HUES48 (cell line): ENCODE measurements at regions not wholly inside any gene's neighbourhood (a gene's known extent, or its start where the extent isn't known, plus 50 kb on each side); places are given as distances from the start of the nearest gene placed in this dataset.
"Not testable (repeated sequence)": the region's sequence is repeated elsewhere in the genome, so short reads cannot be mapped to it uniquely, and the experiment has no call there.

Source experiments
- H3K27ac ChIP-seq: one replicate; pipeline ENCODE4 v1.7.0; 2013; ENCODE audit warnings: low read depth, low read length, inconsistent platforms
- H3K27me3 ChIP-seq: 2 replicates; pipeline ENCODE4 v1.6.1; 2013; ENCODE audit warnings: mild to moderate bottlenecking, low read length; ENCODE audit not compliant: control insufficient read depth, insufficient read depth
- H3K36me3 ChIP-seq: 2 replicates; pipeline ENCODE4 v1.6.1; 2013; ENCODE audit warnings: low read length; ENCODE audit not compliant: control insufficient read depth, insufficient read depth
- H3K4me1 ChIP-seq: 2 replicates; pipeline ENCODE4 v1.6.1; 2013; ENCODE audit warnings: mild to moderate bottlenecking, low read length; ENCODE audit not compliant: control insufficient read depth, insufficient read depth
- H3K4me3 ChIP-seq: 2 replicates; pipeline ENCODE4 v1.5.1; 2013; ENCODE audit warnings: mild to moderate bottlenecking, low read depth, low read length
- H3K9ac ChIP-seq: 2 replicates; pipeline ENCODE4 v1.6.1; 2013; ENCODE audit warnings: mild to moderate bottlenecking, low read depth, low read length, moderate library complexity
- H3K9me3 ChIP-seq: 2 replicates; pipeline ENCODE4 v1.6.1; 2013; ENCODE audit warnings: low read length; ENCODE audit not compliant: control insufficient read depth, insufficient read depth

- Histone ChIP-seq H3K36me3 (no peaks in the 10 kb centered on the region), H3K9ac (no peak overlapping the region), H3K4me1 (no peaks in the 10 kb centered on the region), H3K27ac (no peak overlapping the region), H3K27me3 (no peaks in the 10 kb centered on the region), H3K4me3 (no peak overlapping the region), H3K9me3 (no peaks in the 10 kb centered on the region)
Observed at GRCh38 chr4:135464311-135464710, 1262.7 kb upstream of the PABPC4L start.

GRCh38 chr4:135447598-135447997, 1246.0 kb upstream of the PABPC4L start:
- H3K27me3 ChIP-seq, H3K36me3 ChIP-seq, H3K9ac ChIP-seq, H3K4me1 ChIP-seq, H3K4me3 ChIP-seq, H3K27ac ChIP-seq, H3K9me3 ChIP-seq: not testable (repeated sequence)

DNA sequence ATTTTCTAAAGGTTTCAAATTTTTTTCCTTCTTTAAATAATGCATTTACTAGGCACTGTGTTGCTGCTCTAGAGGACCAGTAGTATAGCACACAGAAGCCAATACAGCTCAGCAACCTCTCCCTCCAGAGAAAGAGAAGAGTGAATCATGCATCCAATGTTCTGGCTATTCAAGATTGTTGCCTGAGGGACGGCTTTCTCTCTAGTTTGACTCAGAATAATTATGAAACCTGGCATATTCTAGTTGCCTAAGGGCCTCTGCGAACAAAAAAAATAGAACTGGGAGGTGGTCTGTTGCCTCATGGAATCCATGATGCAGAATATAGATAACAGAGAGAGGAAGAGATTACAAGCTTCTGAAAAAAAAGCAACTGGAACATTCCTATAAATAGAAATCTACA, 1233.3 kb upstream of the PABPC4L start:
- no peaks in the 10 kb centered on the region for H3K4me1 ChIP-seq
- no peak overlapping the region for H3K27ac ChIP-seq
- H3K9me3 ChIP-seq = peaks cover 6% of the 10 kb centered on the region; the same call in 1 of the 2 replicates
- no peak overlapping the region for H3K9ac ChIP-seq
- H3K36me3 ChIP-seq = no peaks in the 10 kb centered on the region
- no peaks in the 10 kb centered on the region for H3K27me3 ChIP-seq
- H3K4me3 ChIP-seq = no peak overlapping the region

DNA sequence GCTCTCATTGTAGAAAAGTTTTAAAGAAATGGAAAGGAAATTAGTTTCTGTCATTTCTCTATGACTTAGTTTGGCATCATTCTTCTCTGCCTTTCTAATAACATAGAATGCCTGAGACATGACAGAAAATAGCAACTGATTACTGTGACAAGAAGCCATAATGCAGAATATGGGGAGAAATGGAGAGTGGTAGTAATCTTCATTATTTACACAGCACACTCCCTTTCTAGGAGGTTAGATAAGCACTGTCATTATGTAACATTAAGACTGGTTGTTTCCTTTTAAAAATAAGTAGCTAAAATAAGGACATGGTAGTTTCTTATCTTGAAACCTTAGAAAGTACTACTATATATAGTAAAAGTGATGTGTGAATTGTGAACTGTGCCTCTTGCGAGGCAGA, 1227.9 kb upstream of the PABPC4L start:
- no peaks in the 10 kb centered on the region for H3K4me1 ChIP-seq
- H3K36me3 ChIP-seq = no peaks in the 10 kb centered on the region
- no peaks in the 10 kb centered on the region for H3K27me3 ChIP-seq
- H3K27ac ChIP-seq = no peak overlapping the region
- no peak overlapping the region for H3K9ac ChIP-seq
- H3K9me3 ChIP-seq = no peaks in the 10 kb centered on the region
- no peak overlapping the region for H3K4me3 ChIP-seq

DNA sequence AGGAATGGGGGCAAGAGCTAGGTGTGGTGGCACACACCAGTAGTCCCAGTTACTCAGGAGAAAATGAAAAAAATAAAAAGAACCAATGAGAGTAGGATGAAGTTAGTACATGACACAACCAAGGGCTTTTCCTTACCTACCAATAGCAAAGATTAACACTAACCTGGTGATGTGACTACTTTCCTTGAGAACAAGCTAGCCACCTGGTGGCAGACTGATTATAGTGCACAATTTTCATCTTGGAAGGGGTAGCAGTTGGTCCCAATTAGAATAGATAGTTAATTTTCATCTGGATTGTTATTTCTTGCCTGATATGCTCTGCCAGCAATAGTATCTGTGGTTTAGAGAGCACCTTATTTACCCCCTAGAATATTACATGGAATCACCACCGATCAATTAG, 1216.8 kb upstream of the PABPC4L start:
- peaks cover 3% of the 10 kb centered on the region; the same call in 1 of the 2 replicates for H3K4me1 ChIP-seq
- no peak overlapping the region for H3K27ac ChIP-seq
- H3K4me3 ChIP-seq = no peak overlapping the region
- no peaks in the 10 kb centered on the region for H3K27me3 ChIP-seq
- H3K36me3 ChIP-seq = no peaks in the 10 kb centered on the region
- no peaks in the 10 kb centered on the region for H3K9me3 ChIP-seq
- H3K9ac ChIP-seq = no peak overlapping the region

- Histone ChIP-seq H3K9me3 (no peaks in the 10 kb centered on the region), H3K36me3 (no peaks in the 10 kb centered on the region), H3K9ac (no peak overlapping the region), H3K4me1 (no peaks in the 10 kb centered on the region), H3K27ac (no peak overlapping the region), H3K27me3 (no peaks in the 10 kb centered on the region), H3K4me3 (no peak overlapping the region)
Observed at GRCh38 chr4:135412213-135412612, 1210.6 kb upstream of the PABPC4L start.

- H3K27me3 ChIP-seq = no peaks in the 10 kb centered on the region
- no peaks in the 10 kb centered on the region for H3K36me3 ChIP-seq
- no peak overlapping the region for H3K4me3 ChIP-seq
- H3K9me3 ChIP-seq = no peaks in the 10 kb centered on the region; the same call in 1 of the 2 replicates
- H3K27ac ChIP-seq = no peak overlapping the region
- no peaks in the 10 kb centered on the region for H3K4me1 ChIP-seq
- H3K9ac ChIP-seq = no peak overlapping the region
Observed at GRCh38 chr4:135411251-135411650, 1209.7 kb upstream of the PABPC4L start.

DNA sequence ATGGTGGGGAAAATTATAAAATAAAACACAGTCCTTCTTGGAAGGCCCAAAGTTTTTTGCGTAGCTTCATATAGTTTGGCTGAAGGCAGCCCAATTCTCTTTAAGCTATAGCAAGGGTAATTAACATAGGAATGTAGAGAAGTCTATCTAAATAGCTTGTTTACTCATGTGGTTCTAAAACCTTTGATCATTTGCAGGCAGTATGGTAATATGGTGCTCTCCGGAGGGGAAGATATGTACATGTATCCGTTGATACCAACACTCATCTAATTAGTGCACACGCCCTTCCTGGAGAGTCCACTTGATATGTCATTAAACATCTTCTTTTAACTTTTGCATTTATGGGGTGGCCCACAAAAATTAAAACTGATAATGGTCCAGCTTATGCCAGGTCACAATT, 1207.7 kb upstream of the PABPC4L start:
- H3K9me3 ChIP-seq = peaks cover 14% of the 10 kb centered on the region
- not testable (repeated sequence) for H3K27ac ChIP-seq, H3K4me1 ChIP-seq, H3K4me3 ChIP-seq, H3K9ac ChIP-seq, H3K27me3 ChIP-seq, H3K36me3 ChIP-seq

GRCh38 chr4:135408109-135408508, 1206.5 kb upstream of the PABPC4L start:
- no peaks in the 10 kb centered on the region for H3K27me3 ChIP-seq
- H3K36me3 ChIP-seq = no peaks in the 10 kb centered on the region
- no peak overlapping the region for H3K27ac ChIP-seq
- H3K9ac ChIP-seq = no peak overlapping the region
- no peaks in the 10 kb centered on the region for H3K4me1 ChIP-seq
- peaks cover 14% of the 10 kb centered on the region for H3K9me3 ChIP-seq
- no peak overlapping the region for H3K4me3 ChIP-seq

DNA sequence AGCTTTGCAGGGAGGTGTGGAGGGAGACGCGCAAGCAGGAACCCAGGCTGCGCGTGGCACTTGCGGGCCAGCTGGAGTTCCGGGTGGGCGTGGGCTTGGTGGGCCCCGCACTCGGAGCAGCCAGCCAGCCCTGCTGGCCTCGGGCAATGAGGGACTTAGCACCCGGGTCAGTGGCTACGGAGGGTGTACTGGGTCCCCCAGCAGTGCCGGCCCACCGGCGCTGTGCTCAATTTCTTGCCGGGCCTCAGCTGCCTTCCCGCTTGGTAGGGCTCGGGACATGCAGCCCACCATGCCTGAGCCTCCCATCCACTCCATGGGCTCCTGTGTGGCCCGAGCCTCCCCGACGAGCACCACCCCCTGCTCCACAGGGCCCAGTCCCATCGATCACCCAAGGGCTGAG, 1205.0 kb upstream of the PABPC4L start:
- not testable (repeated sequence) for H3K27ac ChIP-seq, H3K27me3 ChIP-seq, H3K9ac ChIP-seq, H3K36me3 ChIP-seq, H3K4me3 ChIP-seq, H3K4me1 ChIP-seq
- peaks cover 14% of the 10 kb centered on the region for H3K9me3 ChIP-seq

DNA sequence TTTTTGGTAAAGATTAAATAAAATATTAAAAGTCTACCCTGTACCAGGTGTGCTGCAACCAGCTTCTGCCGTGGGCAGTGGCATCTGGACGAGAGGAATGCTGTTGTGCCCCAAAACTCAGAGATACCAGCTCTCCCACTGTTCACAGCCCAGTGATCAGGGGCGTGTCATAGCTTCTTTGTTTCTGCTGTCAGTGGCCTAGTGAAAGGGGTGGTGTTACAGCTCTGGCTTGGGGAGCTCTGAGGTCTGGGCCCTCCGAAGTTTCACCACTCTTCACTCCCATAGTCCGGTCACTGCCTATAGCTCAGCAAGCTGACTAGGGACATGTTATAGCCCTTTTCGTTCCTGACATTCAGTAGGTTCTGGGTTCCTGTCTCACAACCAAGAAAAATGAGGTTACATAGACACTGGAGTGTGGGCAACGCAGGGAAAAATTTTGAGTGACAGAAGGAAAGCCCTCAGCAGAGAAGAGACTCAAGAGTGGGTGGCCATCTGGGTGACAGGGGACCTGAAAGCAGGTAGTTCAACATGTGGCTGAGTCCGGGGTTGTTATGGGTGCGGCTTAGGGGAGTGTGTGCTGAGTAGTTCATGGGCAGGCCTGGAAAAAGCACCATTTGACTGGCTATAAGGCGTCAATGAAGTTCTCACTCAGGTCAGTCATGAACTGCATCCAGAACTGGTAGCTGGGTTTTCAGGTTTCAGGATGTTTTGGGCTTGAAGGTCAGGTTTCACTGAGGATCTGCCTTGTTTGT, 1184.4 kb upstream of the PABPC4L start:
- Histone ChIP-seq H3K27me3 (no peaks in the 10 kb centered on the region), H3K9ac (no peak overlapping the region), H3K36me3 (no peaks in the 10 kb centered on the region), H3K27ac (no peak overlapping the region), H3K4me1 (peaks cover 32% of the 10 kb centered on the region), H3K9me3 (peaks cover 12% of the 10 kb centered on the region; the same call in 1 of the 2 replicates), H3K4me3 (no peak overlapping the region)
